NB4 (cell line): ENCODE measurements at regions not wholly inside any gene's neighbourhood (a gene's known extent, or its start where the extent isn't known, plus 50 kb on each side); places are given as distances from the start of the nearest gene placed in this dataset.

ENCODE experiments used
- DNase-seq: peaks from one replicate; pipeline ENCODE4 v3.0.0; 2010; ENCODE audit warnings: low read depth
- H3K4me3 ChIP-seq: one replicate; pipeline ENCODE4 v1.5.1; 2011; ENCODE audit warnings: mild to moderate bottlenecking, low read depth, low read length, moderate library complexity
- CTCF ChIP-seq: IDR thresholded peaks from one replicate; pipeline ENCODE4 v1.5.1; 2012; ENCODE audit warnings: low read depth, low read length
- MAX ChIP-seq: IDR thresholded peaks from 2 replicates; pipeline ENCODE4 v1.6.1; 2011; ENCODE audit warnings: low read depth, low read length
- MYC ChIP-seq: IDR thresholded peaks from 2 replicates; pipeline ENCODE4 v1.6.1; 2011; ENCODE audit warnings: low read depth, low read length
- POLR2A ChIP-seq: IDR thresholded peaks from 2 replicates; pipeline ENCODE4 v1.6.1; 2011; ENCODE audit warnings: mild to moderate bottlenecking; ENCODE audit not compliant: insufficient read length; ENCODE audit errors: extremely low read depth

GRCh38 chr10:117610321-117610720 is 67.8 kb downstream of the EMX2 start:
- TF ChIP-seq CTCF (no peak), MYC (no peak), MAX (no peak), POLR2A (no peak)
- no peak for DNase-seq
- H3K4me3 ChIP-seq = no peak overlapping the region

GRCh38 chr10:117612113-117612512 is 69.6 kb downstream of the EMX2 start:
- no peak for DNase-seq
- H3K4me3 ChIP-seq = no peak overlapping the region
- TF ChIP-seq MYC = no peak
- no peak for TF ChIP-seq MAX
- no peak for TF ChIP-seq CTCF
- TF ChIP-seq POLR2A = no peak

- TF ChIP-seq CTCF (no peak), MYC (no peak), POLR2A (no peak), MAX (no peak)
- no peak overlapping the region for H3K4me3 ChIP-seq
- DNase-seq = no peak
Observed at GRCh38 chr10:117615649-117616048, 73.1 kb downstream of the EMX2 start.

GRCh38 chr10:117616179-117616578 is 73.6 kb downstream of the EMX2 start:
- DNase-seq = no peak
- TF ChIP-seq CTCF = no peak
- H3K4me3 ChIP-seq = no peak overlapping the region

GRCh38 chr10:117617086-117617485 is 74.5 kb downstream of the EMX2 start:
- DNase-seq = no peak
- no peak overlapping the region for H3K4me3 ChIP-seq
- TF ChIP-seq MYC (no peak), CTCF (no peak), MAX (no peak), POLR2A (no peak)

GRCh38 chr10:117617659-117618058 is 75.1 kb downstream of the EMX2 start:
- no peak for DNase-seq
- H3K4me3 ChIP-seq = no peak overlapping the region
- no peak for TF ChIP-seq CTCF
- no peak for TF ChIP-seq MYC
- no peak for TF ChIP-seq POLR2A
- TF ChIP-seq MAX = no peak
